Adrenal gland (tissue), 9 donors: ENCODE measurements at regions not wholly inside any gene's neighbourhood (a gene's known extent, or its start where the extent isn't known, plus 50 kb on each side); places are given as distances from the start of the nearest gene placed in this dataset.

ENCODE experiments used
- DNase-seq, 7 donors: peaks; one replicate each; pipeline ENCODE4 v3.0.0-alpha.2; 2019 to 2020
- H3K27ac ChIP-seq, 5 donors: fragments of 200-600 bp; sonication (generic) in 4 of 5; 1 replicate in 3 of 5; 2 replicates in 2 of 5; pipeline versions ENCODE4 v1.5.1 to v1.8.0; 2016 to 2020; ENCODE audit warnings: mild to moderate bottlenecking in 1 of 5
- H3K27me3 ChIP-seq: fragments of 200-600 bp; 2 replicates; pipeline ENCODE4 v1.8.0; 2021
- H3K36me3 ChIP-seq, 2 donors: fragments of 200-600 bp; replicated peaks in 1 of 2; 1 replicate in 1 of 2; 2 replicates in 1 of 2; pipeline versions ENCODE4 v1.5.1 to v1.8.0; 2018 to 2022
- H3K4me1 ChIP-seq, 2 donors: fragments of 200-600 bp; replicated peaks in 1 of 2; 1 replicate in 1 of 2; 2 replicates in 1 of 2; pipeline versions ENCODE4 v1.5.1 to v1.8.0; 2018 to 2021
- H3K4me3 ChIP-seq, 4 donors: fragments of 200-600 bp; sonication (generic) in 3 of 4; one replicate each; pipeline ENCODE4 v1.5.1; 2016 to 2018
- H3K9me3 ChIP-seq, 3 donors: fragments of 200-600 bp; sonication (generic) in 1 of 3; replicated peaks in 1 of 3; 1 replicate in 2 of 3; 2 replicates in 1 of 3; pipeline versions ENCODE4 v1.5.1 to v1.8.0; 2016 to 2021
- POLR2A ChIP-seq, 2 donors: fragments of 450-650 bp; IDR thresholded peaks; one replicate each; pipeline ENCODE4 v1.6.1; 2017; ENCODE audit warnings: antibody characterized with exemption in 2 of 2, mild to moderate bottlenecking in 2 of 2, moderate library complexity in 1 of 2
- whole genome bisulfite sequencing, 4 donors: extraction: QIAGEN DNeasy Blood & Tissue Kit in 2 of 4; methylation state at CpG; one replicate each; pipeline versions ENCODE4 v1.1.5 to v1.1.7; 2013 to 2017; 5-methylcytosine and 5-hydroxymethylcytosine counted together
- intact Hi-C, 2 donors: fragments of 100-400 bp; cut with DNase I; formaldehyde crosslinking; loops; one replicate each; pipeline versions ENCODE4 v1.14.1 to v1.15.0; 2022 to 2023
- TF ChIP-seq, protein P1 (sequence below), 6 experiments: fragments of 450-650 bp in 4 of 6; fragments of 200-600 bp in 2 of 6; sonication (generic) in 1 of 6; IDR thresholded peaks; 1 replicate in 5 of 6; 2 replicates in 1 of 6; pipeline versions ENCODE4 v1.5.1 to v1.8.0; 2016 to 2021; ENCODE audit warnings: antibody characterized with exemption in 6 of 6, mild to moderate bottlenecking in 2 of 6, moderate library complexity in 1 of 6
- donor health status: healthy with polysubstance abuse.
- donor health status: Bipolar disorder and iron deficiency.
- donor health status: DM: yes; HTN: yes; CAD: no.
- donor health status: DM: no; HTN: no; CAD: no.
- donor health status: DM: no; HTN: no; CAD: no.

DNA sequence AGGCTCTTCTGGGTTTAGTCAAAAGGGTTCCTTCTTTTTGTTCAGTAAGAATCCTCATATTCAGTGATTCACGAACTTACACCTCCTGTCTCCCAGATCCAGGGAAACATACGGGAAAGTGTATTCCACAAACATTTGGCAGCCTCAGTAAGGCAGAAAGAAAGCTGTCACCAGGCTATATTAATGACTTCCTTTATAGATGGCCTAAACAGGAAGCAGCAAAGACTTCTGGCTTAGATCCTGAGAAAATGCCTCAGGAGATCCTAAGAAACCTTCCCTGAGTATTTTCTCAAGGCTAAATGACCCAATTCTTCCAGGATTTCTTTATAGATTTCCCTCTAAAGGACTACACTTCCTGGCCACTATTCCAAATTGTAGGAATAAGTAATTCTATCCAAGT is 1995.5 kb upstream of the CELF4 start:
- no peaks in the 10 kb centered on the region for H3K27me3 ChIP-seq
- H3K4me3 ChIP-seq: no peak overlapping the region
- DNase-seq: no peak
- intact Hi-C loops: no loop called here
- no peaks in the 10 kb centered on the region for H3K9me3 ChIP-seq
- H3K27ac ChIP-seq: no peak overlapping the region
- no peaks in the 10 kb centered on the region for H3K4me1 ChIP-seq
- no peaks in the 10 kb centered on the region for H3K36me3 ChIP-seq
- 53 to 62% (median 59%) methylated on average over 2 of the region's 2 CpGs for WGBS, 4 donors
- TF ChIP-seq, protein P1, sequence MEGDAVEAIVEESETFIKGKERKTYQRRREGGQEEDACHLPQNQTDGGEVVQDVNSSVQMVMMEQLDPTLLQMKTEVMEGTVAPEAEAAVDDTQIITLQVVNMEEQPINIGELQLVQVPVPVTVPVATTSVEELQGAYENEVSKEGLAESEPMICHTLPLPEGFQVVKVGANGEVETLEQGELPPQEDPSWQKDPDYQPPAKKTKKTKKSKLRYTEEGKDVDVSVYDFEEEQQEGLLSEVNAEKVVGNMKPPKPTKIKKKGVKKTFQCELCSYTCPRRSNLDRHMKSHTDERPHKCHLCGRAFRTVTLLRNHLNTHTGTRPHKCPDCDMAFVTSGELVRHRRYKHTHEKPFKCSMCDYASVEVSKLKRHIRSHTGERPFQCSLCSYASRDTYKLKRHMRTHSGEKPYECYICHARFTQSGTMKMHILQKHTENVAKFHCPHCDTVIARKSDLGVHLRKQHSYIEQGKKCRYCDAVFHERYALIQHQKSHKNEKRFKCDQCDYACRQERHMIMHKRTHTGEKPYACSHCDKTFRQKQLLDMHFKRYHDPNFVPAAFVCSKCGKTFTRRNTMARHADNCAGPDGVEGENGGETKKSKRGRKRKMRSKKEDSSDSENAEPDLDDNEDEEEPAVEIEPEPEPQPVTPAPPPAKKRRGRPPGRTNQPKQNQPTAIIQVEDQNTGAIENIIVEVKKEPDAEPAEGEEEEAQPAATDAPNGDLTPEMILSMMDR (IDR thresholded peaks at IDR 0.05): no peak
- TF ChIP-seq POLR2A (IDR thresholded peaks at IDR 0.05): no peak

DNA sequence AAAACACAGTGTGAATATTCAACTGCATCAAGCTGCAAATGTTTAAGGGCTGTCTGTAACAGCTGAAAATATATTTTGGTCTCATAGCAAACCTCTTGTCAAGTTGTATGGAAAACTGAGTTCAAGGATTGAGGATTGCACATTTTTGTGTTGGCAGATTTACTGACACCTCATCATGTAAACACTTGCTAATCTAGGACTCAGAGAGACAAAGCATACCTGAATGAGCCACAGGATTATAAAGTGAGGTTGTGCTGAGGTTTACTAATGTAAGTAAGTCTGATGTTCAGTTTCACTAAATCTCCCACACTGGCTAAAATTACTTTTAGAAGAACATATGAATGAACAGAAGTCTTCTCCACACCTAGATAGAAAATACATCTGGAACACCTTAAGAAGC is 1993.1 kb upstream of the CELF4 start:
- intact Hi-C loops: no loop called here
- no peaks in the 10 kb centered on the region for H3K27me3 ChIP-seq
- TF ChIP-seq POLR2A (IDR thresholded peaks at IDR 0.05): no peak
- TF ChIP-seq, protein P1 (IDR thresholded peaks at IDR 0.05): no peak

DNA sequence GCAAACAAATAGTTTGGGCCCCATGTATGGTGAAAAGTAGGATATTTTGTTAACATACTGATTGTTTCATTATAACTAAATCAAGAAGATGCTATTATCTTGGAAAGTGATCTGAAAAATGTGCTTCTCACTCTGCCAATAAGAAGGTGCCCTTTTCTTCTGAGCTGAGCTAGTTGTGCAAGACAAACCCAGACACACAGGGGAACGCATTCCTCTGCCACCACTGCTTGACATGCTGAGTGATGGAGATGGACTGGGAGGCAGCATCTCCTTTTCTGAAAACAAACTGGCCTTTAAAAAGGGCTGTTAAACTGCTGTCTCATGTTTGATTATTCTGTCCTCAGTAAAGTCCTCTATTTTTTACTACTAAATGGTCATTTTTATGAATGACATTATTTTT is 1989.9 kb upstream of the CELF4 start:
- Histone ChIP-seq H3K27ac (no peak overlapping the region), H3K27me3 (no peaks in the 10 kb centered on the region), H3K4me1 (no peaks in the 10 kb centered on the region), H3K36me3 (no peaks in the 10 kb centered on the region), H3K9me3 (no peaks in the 10 kb centered on the region), H3K4me3 (no peak overlapping the region)
- DNase-seq: no peak
- WGBS, 4 donors: 71 to 93% (median 83%) methylated on average over 1 of the region's 1 CpG
- TF ChIP-seq, protein P1 (IDR thresholded peaks at IDR 0.05): no peak
- TF ChIP-seq POLR2A (IDR thresholded peaks at IDR 0.05): no peak
- intact Hi-C loops: no loop called here

More for the DNA sequence above, 1993.1 kb upstream of the CELF4 start:
- no peak overlapping the region for H3K4me3 ChIP-seq
- H3K4me1 ChIP-seq: no peaks in the 10 kb centered on the region
- no peaks in the 10 kb centered on the region for H3K9me3 ChIP-seq
- no peak for DNase-seq
- no peak overlapping the region for H3K27ac ChIP-seq
- H3K36me3 ChIP-seq: no peaks in the 10 kb centered on the region

DNA sequence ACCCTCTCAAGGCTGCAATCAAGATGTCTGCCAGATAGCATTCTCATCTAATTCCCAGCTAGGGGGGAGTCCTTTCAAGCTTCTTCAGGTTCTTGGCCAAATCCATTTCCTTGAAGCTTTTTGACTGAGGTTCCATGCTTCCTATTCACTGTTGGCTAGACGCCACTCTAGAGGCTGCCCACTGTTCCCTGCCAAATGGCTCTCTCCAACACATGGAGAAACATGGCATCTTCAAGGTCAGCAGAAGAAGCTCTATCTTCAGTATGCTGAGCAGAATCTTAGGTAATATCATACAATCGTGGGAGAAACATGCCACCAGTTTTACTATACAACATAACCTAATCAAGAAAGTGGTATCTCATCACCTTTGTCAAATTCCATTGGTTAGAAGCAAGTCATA is 1985.1 kb upstream of the CELF4 start:
- Histone ChIP-seq H3K4me1 (no peaks in the 10 kb centered on the region), H3K27me3 (no peaks in the 10 kb centered on the region), H3K4me3 (no peak overlapping the region), H3K36me3 (no peaks in the 10 kb centered on the region), H3K9me3 (no peaks in the 10 kb centered on the region), H3K27ac (no peak overlapping the region)
- TF ChIP-seq, protein P1 (IDR thresholded peaks at IDR 0.05): no peak
- TF ChIP-seq POLR2A (IDR thresholded peaks at IDR 0.05): no peak
- no peak for DNase-seq
- intact Hi-C loops: no loop called here
- 84 to 92% (median 88%) methylated on average over 2 of the region's 2 CpGs for WGBS, 4 donors
